Left ventricle myocardium inferior (tissue), 1 donor: ENCODE measurements at regions not wholly inside any gene's neighbourhood (a gene's known extent, or its start where the extent isn't known, plus 50 kb on each side); places are given as distances from the start of the nearest gene placed in this dataset.
"Not testable (repeated sequence)": the region's sequence is repeated elsewhere in the genome, so short reads cannot be mapped to it uniquely, and the experiment has no call there.

ENCODE experiments used
- DNase-seq: peaks from one replicate; pipeline ENCODE4 v3.0.0-alpha.2; 2020
- H3K27ac ChIP-seq: fragments of 200-600 bp; replicated peaks from 2 replicates; pipeline ENCODE4 v1.8.0; 2021
- H3K27me3 ChIP-seq: fragments of 200-600 bp; 2 replicates; pipeline ENCODE4 v1.8.0; 2021; ENCODE audit warnings: low read depth
- H3K36me3 ChIP-seq: fragments of 200-600 bp; 2 replicates; pipeline ENCODE4 v1.8.0; 2021
- H3K4me1 ChIP-seq: fragments of 200-600 bp; 2 replicates; pipeline ENCODE4 v1.8.0; 2021
- H3K4me3 ChIP-seq: fragments of 200-600 bp; 2 replicates; pipeline ENCODE4 v1.8.0; 2021; ENCODE audit warnings: mild to moderate bottlenecking, moderate library complexity
- H3K9me3 ChIP-seq: fragments of 200-600 bp; replicated peaks from 2 replicates; pipeline ENCODE4 v1.8.0; 2021
- CTCF ChIP-seq: fragments of 200-600 bp; IDR thresholded peaks from 2 replicates; pipeline ENCODE4 v1.8.0; 2021; ENCODE audit warnings: antibody characterized with exemption, mild to moderate bottlenecking, borderline replicate concordance
- intact Hi-C: fragments of 100-400 bp; cut with micrococcal nuclease; formaldehyde crosslinking; loops from one replicate; pipeline ENCODE4 v1.11.0; 2022
- donor health status: DM: no; HTN: yes; CAD: no; lungs with severe emphysema.

- no peak overlapping the region for H3K4me3 ChIP-seq
- peaks cover 5% of the 10 kb centered on the region for H3K9me3 ChIP-seq
- peaks cover 28% of the 10 kb centered on the region for H3K4me1 ChIP-seq
- no peak overlapping the region for H3K27ac ChIP-seq
- no peaks in the 10 kb centered on the region for H3K27me3 ChIP-seq
- TF ChIP-seq CTCF = no peak
- intact Hi-C loops = no loop called here
- no peak for DNase-seq
- no peaks in the 10 kb centered on the region for H3K36me3 ChIP-seq
Observed at GRCh38 chr5:56757077-56757476, 58.3 kb upstream of the MAP3K1 start.

DNA sequence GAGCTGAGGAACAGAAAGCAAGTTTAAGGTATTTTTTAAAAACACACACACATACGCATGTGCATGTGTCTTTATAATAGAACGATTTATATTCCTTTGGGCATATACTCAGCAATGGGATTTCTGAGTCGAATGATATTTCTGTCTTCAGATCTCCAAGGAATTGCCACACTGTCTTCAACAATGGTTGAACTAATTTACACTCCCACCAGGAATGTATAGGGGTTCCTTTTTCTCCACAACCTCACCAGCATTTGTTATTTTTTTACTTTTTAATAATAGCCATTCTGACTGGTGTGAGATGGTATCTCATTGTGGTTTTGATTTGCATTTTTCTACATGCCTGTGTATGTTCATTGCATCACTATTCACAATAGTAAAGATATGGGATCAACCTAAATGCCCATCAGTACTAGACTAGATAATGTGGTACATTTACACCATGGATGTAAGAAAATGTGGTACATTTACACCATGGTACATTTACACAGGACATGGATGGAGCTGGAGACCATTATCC lies 60.3 kb upstream of the MAP3K1 start:
- DNase-seq = no peak
- H3K27me3 ChIP-seq = no peaks in the 10 kb centered on the region
- TF ChIP-seq CTCF = no peak
- H3K27ac ChIP-seq = no peak overlapping the region
- peaks cover 8% of the 10 kb centered on the region for H3K4me1 ChIP-seq
- no peaks in the 10 kb centered on the region for H3K36me3 ChIP-seq
- no peak overlapping the region for H3K4me3 ChIP-seq
- peaks cover 7% of the 10 kb centered on the region for H3K9me3 ChIP-seq
- intact Hi-C loops = no loop called here

DNA sequence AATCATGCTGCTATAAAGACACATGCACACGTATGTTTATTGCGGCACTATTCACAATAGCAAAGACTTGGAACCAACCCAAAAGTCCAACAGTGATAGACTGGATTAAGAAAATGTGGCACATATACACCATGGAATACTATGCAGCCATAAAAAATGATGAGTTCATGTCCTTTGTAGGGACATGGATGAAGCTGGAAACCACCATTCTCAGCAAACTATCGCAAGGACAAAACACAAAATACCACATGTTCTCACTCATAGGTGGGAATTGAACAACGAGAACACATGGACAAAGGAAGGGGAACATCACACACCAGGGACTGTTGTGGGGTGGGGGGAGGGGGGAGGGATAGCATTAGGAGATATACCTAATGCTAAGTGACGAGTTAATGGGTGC lies 61.8 kb upstream of the MAP3K1 start:
- H3K4me1 ChIP-seq, DNase-seq, H3K27me3 ChIP-seq, intact Hi-C loops, H3K36me3 ChIP-seq, H3K27ac ChIP-seq, H3K9me3 ChIP-seq, H3K4me3 ChIP-seq: not testable (repeated sequence)

DNA sequence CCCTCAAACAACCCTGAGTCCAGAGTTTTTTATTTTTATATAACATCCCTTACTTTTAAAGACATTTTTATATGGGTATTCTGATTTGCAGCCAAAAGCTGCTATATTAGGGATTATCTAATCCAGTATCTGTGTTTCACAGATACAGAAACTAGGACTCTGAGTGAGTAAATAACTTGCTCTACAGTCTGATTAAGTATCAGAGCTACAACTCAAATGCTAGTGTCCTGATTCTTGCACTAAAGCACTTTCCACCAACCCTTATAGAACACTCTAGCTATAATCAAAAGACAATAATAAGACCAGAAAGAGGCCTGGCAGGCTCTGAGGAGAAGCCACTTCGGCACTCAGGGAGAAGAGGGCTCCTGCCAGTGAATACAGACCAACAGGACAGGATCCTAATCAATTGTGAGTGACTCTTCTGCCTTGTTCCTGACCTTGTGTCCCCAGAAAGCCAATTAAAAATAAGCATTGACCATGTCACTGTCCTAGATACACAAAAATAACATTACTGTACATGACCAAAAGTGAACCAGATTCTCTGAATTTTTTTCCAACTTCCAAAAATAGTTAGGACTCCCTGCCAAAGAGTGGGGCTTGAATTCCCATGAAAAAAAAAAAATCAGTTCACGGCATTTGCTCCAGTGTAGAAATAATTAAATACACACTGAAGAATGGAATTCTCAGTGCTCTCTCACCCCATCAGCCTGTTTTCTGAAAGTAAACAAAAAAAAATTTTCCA lies 63.6 kb upstream of the MAP3K1 start:
- intact Hi-C loops = no loop called here
- no peaks in the 10 kb centered on the region for H3K36me3 ChIP-seq
- H3K27me3 ChIP-seq = no peaks in the 10 kb centered on the region
- DNase-seq = no peak
- H3K9me3 ChIP-seq = peaks cover 7% of the 10 kb centered on the region
- no peak for TF ChIP-seq CTCF
- H3K4me3 ChIP-seq = no peak overlapping the region
- no peak overlapping the region for H3K27ac ChIP-seq
- no peaks in the 10 kb centered on the region for H3K4me1 ChIP-seq

- Histone ChIP-seq H3K4me1 (no peaks in the 10 kb centered on the region), H3K27ac (no peak overlapping the region), H3K36me3 (no peaks in the 10 kb centered on the region), H3K4me3 (no peak overlapping the region), H3K9me3 (peaks cover 7% of the 10 kb centered on the region), H3K27me3 (no peaks in the 10 kb centered on the region)
- no peak for DNase-seq
- TF ChIP-seq CTCF = no peak
- intact Hi-C loops = no loop called here
Observed at GRCh38 chr5:56749842-56750241, 65.5 kb upstream of the MAP3K1 start.

DNA sequence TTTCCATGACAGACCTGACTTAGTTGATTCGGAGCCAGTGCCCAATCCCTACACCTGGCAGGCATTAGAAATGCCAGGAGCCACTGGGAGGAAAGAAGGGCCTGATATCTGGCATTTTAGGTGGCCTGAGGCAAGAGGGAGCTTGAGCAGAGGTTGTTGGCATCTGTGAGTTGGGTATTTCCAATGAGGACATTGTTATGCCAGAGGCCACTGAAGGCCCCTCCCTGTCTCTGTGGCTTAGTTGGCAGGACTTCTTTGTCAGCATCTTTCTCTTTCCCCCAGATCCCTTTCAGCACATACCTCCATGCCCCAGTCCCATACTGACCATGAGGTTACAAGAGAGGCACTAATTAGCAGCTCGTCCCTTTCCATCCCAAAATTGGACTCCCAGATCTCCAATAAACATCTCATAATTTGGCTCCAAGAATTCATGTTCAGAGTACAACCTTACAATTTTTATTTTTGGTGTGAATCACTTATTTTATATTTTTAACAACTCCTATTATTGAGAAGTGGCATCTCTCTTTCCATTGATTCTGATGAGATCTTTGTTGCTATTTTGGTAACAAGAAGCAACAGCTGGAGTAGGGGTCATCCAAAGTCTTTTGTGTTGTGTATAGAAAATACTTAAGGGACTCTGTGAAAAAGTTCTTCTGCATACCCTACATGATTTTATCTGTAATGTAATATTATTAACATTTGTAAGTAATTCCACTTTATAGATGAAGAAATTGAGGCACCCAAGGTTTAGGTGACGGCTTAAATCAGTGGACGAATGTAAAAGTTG lies 68.6 kb upstream of the MAP3K1 start:
- H3K9me3 ChIP-seq = no peaks in the 10 kb centered on the region
- no peaks in the 10 kb centered on the region for H3K36me3 ChIP-seq
- H3K27ac ChIP-seq = no peak overlapping the region
- H3K4me3 ChIP-seq = no peak overlapping the region
- no peak for TF ChIP-seq CTCF
- no peaks in the 10 kb centered on the region for H3K4me1 ChIP-seq
- intact Hi-C loops = no loop called here
- H3K27me3 ChIP-seq = no peaks in the 10 kb centered on the region
- DNase-seq = no peak
